ENCODE measurements at regions not wholly inside any gene's neighbourhood (a gene's known extent, or its start where the extent isn't known, plus 50 kb on each side); places are given as distances from the start of the nearest gene placed in this dataset.

- no peaks in the 10 kb centered on the region for H3K9me3 ChIP-seq (ENCODE audit: low read depth)
- H2AFZ ChIP-seq (replicated peaks) = no peak overlapping the region
- H3K36me3 ChIP-seq = no peaks in the 10 kb centered on the region
- no peak overlapping the region for H3K9ac ChIP-seq
- Mint-ChIP-seq H3K36me3 (no peaks in the 10 kb centered on the region), H3K4me1 (no peaks in the 10 kb centered on the region), H3K27me3 (ENCODE audit: insufficient read depth, low read depth) (no peaks in the 10 kb centered on the region), H3K9me3 (no peaks in the 10 kb centered on the region), H3K4me3 (no peak overlapping the region), H3K27ac (no peak overlapping the region)
- DNase-seq (ENCODE audit: low spot score) = no peak
- H3K27me3 ChIP-seq = no peaks in the 10 kb centered on the region
- H3K27ac ChIP-seq = no peak overlapping the region
- H3K4me1 ChIP-seq = no peaks in the 10 kb centered on the region
- no peaks in the 10 kb centered on the region for H3K79me2 ChIP-seq (ENCODE audit: low read depth)
- H4K20me1 ChIP-seq (ENCODE audit: low read depth) = no peaks in the 10 kb centered on the region
- no peak overlapping the region for H3K4me3 ChIP-seq
- TF ChIP-seq EZH2 (IDR thresholded peaks at IDR 0.05) = no peak
- H3F3A ChIP-seq (ENCODE audit: low read depth) = no peaks in the 10 kb centered on the region
- H3K4me2 ChIP-seq = no peak overlapping the region
Observed at GRCh38 chr3:99373088-99373845, 265.1 kb upstream of the COL8A1 start.

GRCh38 chr3:99366663-99367429 lies 271.5 kb upstream of the COL8A1 start:
- Mint-ChIP-seq H3K27me3 (ENCODE audit: insufficient read depth, low read depth) (no peaks in the 10 kb centered on the region), H3K27ac (no peak overlapping the region), H3K9me3 (no peaks in the 10 kb centered on the region), H3K4me3 (no peak overlapping the region), H3K4me1 (no peaks in the 10 kb centered on the region), H3K36me3 (no peaks in the 10 kb centered on the region)
- H3K27me3 ChIP-seq = no peaks in the 10 kb centered on the region
- no peaks in the 10 kb centered on the region for H3K4me1 ChIP-seq
- no peak overlapping the region for H3K4me3 ChIP-seq
- H2AFZ ChIP-seq (replicated peaks) = no peak overlapping the region
- H3K9me3 ChIP-seq (ENCODE audit: low read depth) = no peaks in the 10 kb centered on the region
- H3F3A ChIP-seq (ENCODE audit: low read depth) = no peaks in the 10 kb centered on the region
- H4K20me1 ChIP-seq (ENCODE audit: low read depth) = no peaks in the 10 kb centered on the region
- DNase-seq (ENCODE audit: low spot score) = peak; percentile 29
- no peak overlapping the region for H3K4me2 ChIP-seq
- H3K27ac ChIP-seq = no peak overlapping the region
- no peaks in the 10 kb centered on the region for H3K79me2 ChIP-seq (ENCODE audit: low read depth)
- TF ChIP-seq, protein P1, sequence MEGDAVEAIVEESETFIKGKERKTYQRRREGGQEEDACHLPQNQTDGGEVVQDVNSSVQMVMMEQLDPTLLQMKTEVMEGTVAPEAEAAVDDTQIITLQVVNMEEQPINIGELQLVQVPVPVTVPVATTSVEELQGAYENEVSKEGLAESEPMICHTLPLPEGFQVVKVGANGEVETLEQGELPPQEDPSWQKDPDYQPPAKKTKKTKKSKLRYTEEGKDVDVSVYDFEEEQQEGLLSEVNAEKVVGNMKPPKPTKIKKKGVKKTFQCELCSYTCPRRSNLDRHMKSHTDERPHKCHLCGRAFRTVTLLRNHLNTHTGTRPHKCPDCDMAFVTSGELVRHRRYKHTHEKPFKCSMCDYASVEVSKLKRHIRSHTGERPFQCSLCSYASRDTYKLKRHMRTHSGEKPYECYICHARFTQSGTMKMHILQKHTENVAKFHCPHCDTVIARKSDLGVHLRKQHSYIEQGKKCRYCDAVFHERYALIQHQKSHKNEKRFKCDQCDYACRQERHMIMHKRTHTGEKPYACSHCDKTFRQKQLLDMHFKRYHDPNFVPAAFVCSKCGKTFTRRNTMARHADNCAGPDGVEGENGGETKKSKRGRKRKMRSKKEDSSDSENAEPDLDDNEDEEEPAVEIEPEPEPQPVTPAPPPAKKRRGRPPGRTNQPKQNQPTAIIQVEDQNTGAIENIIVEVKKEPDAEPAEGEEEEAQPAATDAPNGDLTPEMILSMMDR (IDR thresholded peaks at IDR 0.05) = peak; percentile 53
- no peak for TF ChIP-seq EZH2phosphoT487 (IDR thresholded peaks at IDR 0.05)
- H3K36me3 ChIP-seq = no peaks in the 10 kb centered on the region
- no peak overlapping the region for H3K9ac ChIP-seq

GRCh38 chr3:99365979-99366378 lies 272.4 kb upstream of the COL8A1 start:
- Histone ChIP-seq H3K36me3 (no peaks in the 10 kb centered on the region), H3K4me2 (no peak overlapping the region), H3K79me2 (ENCODE audit: low read depth) (no peaks in the 10 kb centered on the region), H2AFZ (replicated peaks) (no peak overlapping the region), H3F3A (ENCODE audit: low read depth) (no peaks in the 10 kb centered on the region), H3K4me1 (no peaks in the 10 kb centered on the region), H3K9me3 (ENCODE audit: low read depth) (no peaks in the 10 kb centered on the region), H3K4me3 (no peak overlapping the region), H3K9ac (no peak overlapping the region), H4K20me1 (ENCODE audit: low read depth) (no peaks in the 10 kb centered on the region), H3K27me3 (no peaks in the 10 kb centered on the region), H3K27ac (no peak overlapping the region)
- Mint-ChIP-seq H3K27me3 (ENCODE audit: insufficient read depth, low read depth) (no peaks in the 10 kb centered on the region), H3K27ac (no peak overlapping the region), H3K4me3 (no peak overlapping the region), H3K36me3 (no peaks in the 10 kb centered on the region), H3K4me1 (no peaks in the 10 kb centered on the region), H3K9me3 (no peaks in the 10 kb centered on the region)
- no peak for DNase-seq (ENCODE audit: low spot score)
- TF ChIP-seq EZH2phosphoT487 (IDR thresholded peaks at IDR 0.05) = no peak
- no peak for TF ChIP-seq EZH2 (IDR thresholded peaks at IDR 0.05)
- TF ChIP-seq, protein P1 (IDR thresholded peaks at IDR 0.05) = no peak

GRCh38 chr3:99365396-99365795 lies 273.0 kb upstream of the COL8A1 start:
- Histone ChIP-seq H3K4me3 (no peak overlapping the region), H3F3A (ENCODE audit: low read depth) (no peaks in the 10 kb centered on the region), H3K36me3 (no peaks in the 10 kb centered on the region), H3K79me2 (ENCODE audit: low read depth) (no peaks in the 10 kb centered on the region), H3K4me1 (no peaks in the 10 kb centered on the region), H3K9me3 (ENCODE audit: low read depth) (no peaks in the 10 kb centered on the region), H3K27ac (no peak overlapping the region), H3K9ac (no peak overlapping the region), H3K27me3 (no peaks in the 10 kb centered on the region), H2AFZ (replicated peaks) (no peak overlapping the region), H4K20me1 (ENCODE audit: low read depth) (no peaks in the 10 kb centered on the region), H3K4me2 (no peak overlapping the region)
- H3K4me1 Mint-ChIP-seq = no peaks in the 10 kb centered on the region
- H3K27me3 Mint-ChIP-seq (ENCODE audit: insufficient read depth, low read depth) = no peaks in the 10 kb centered on the region
- no peak overlapping the region for H3K4me3 Mint-ChIP-seq
- H3K9me3 Mint-ChIP-seq = no peaks in the 10 kb centered on the region
- no peaks in the 10 kb centered on the region for H3K36me3 Mint-ChIP-seq
- no peak for DNase-seq (ENCODE audit: low spot score)
- no peak overlapping the region for H3K27ac Mint-ChIP-seq
- no peak for TF ChIP-seq EZH2phosphoT487 (IDR thresholded peaks at IDR 0.05)
- TF ChIP-seq, protein P1 (IDR thresholded peaks at IDR 0.05) = no peak
- no peak for TF ChIP-seq EZH2 (IDR thresholded peaks at IDR 0.05)

Data from neural progenitor cell (in vitro differentiated cells).